ENCODE measurements at regions not wholly inside any gene's neighbourhood (a gene's known extent, or its start where the extent isn't known, plus 50 kb on each side); places are given as distances from the start of the nearest gene placed in this dataset.

DNA sequence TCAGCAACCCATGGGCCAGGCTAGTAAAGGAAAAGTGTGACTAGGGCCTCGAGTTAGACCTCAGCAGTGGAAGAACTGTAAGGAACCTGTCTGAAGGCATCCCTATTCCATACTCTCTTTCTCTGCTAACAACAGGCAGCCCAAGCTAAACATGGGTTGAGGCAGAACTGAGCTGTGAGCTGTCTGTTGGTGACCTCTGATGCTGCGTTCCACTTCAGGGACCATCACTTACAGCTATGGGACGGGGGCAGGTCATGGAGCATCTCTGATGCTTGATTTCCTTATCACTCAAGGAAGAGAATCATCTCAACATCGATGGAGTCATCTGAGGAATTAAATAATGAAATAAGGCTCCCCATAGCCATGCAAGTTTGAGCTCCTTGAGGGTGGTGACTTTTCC lies 174.8 kb downstream of the ACTL7B start:
- H3K9ac ChIP-seq (ENCODE audit: insufficient read depth, low read length, poor library complexity, severe bottlenecking) = no peak overlapping the region
- H4K20me1 ChIP-seq (ENCODE audit: insufficient read depth, low read length) = no peaks in the 10 kb centered on the region
- Mint-ChIP-seq H3K27me3 (ENCODE audit: low read depth in 3 of 3) (peaks cover 0 to 3% (median 3%) of the 10 kb centered on the region in 3 donors), H3K4me1 (no peaks in the 10 kb centered on the region), H3K27ac (no peak overlapping the region), H3K36me3 (no peaks in the 10 kb centered on the region), H3K9me3 (peaks cover 0 to 5% (median 0%) of the 10 kb centered on the region in 7 donors), H3K4me3 (no peak overlapping the region)
- no peak overlapping the region for H3K27ac ChIP-seq (ENCODE audit: low read depth in 1 of 2, low read length in 2 of 2)
- intact Hi-C loops (cut with micrococcal nuclease) = no loop called here
- H3K79me2 ChIP-seq (ENCODE audit: insufficient read depth, low read length) = no peaks in the 10 kb centered on the region
- 100% methylated on average over 2 of the region's 4 CpGs for WGBS (ENCODE audit: insufficient coverage)
- H3K36me3 ChIP-seq (replicated peaks in 1 of 2; ENCODE audit: control insufficient read depth in 1 of 2, insufficient read depth in 2 of 2, low read length in 2 of 2) = no peaks in the 10 kb centered on the region
- H2AFZ ChIP-seq (ENCODE audit: insufficient read depth, low read depth, low read length, poor library complexity, severe bottlenecking) = no peak overlapping the region
- no peaks in the 10 kb centered on the region for H3K9me3 ChIP-seq (replicated peaks in 1 of 2; ENCODE audit: control insufficient read depth in 1 of 2, insufficient read depth in 1 of 2, low read length in 2 of 2)
- no peak overlapping the region for H3K4me2 ChIP-seq (replicated peaks; ENCODE audit: extremely low read depth, low read length, poor library complexity, severe bottlenecking)
- DNase-seq = no peak
- H3K27me3 ChIP-seq (ENCODE audit: control insufficient read depth in 2 of 2, insufficient read depth in 2 of 2, low read length in 2 of 2) = no peaks in the 10 kb centered on the region
- TF ChIP-seq, protein P1, sequence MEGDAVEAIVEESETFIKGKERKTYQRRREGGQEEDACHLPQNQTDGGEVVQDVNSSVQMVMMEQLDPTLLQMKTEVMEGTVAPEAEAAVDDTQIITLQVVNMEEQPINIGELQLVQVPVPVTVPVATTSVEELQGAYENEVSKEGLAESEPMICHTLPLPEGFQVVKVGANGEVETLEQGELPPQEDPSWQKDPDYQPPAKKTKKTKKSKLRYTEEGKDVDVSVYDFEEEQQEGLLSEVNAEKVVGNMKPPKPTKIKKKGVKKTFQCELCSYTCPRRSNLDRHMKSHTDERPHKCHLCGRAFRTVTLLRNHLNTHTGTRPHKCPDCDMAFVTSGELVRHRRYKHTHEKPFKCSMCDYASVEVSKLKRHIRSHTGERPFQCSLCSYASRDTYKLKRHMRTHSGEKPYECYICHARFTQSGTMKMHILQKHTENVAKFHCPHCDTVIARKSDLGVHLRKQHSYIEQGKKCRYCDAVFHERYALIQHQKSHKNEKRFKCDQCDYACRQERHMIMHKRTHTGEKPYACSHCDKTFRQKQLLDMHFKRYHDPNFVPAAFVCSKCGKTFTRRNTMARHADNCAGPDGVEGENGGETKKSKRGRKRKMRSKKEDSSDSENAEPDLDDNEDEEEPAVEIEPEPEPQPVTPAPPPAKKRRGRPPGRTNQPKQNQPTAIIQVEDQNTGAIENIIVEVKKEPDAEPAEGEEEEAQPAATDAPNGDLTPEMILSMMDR (IDR thresholded peaks at IDR 0.05) = no peak
- no peak overlapping the region for H3K4me3 ChIP-seq (replicated peaks in 1 of 3; ENCODE audit: low read depth in 2 of 3, low read length in 3 of 3)
- no peaks in the 10 kb centered on the region for H3K4me1 ChIP-seq (ENCODE audit: control insufficient read depth in 1 of 2, insufficient read depth in 2 of 2, low read length in 2 of 2)

- H3K4me3 ChIP-seq (replicated peaks in 1 of 3; ENCODE audit: low read depth in 2 of 3, low read length in 3 of 3) = no peak overlapping the region
- TF ChIP-seq, protein P1 (IDR thresholded peaks at IDR 0.05) = no peak
- no peak overlapping the region for H3K4me2 ChIP-seq (replicated peaks; ENCODE audit: extremely low read depth, low read length, poor library complexity, severe bottlenecking)
- no peak overlapping the region for H3K9ac ChIP-seq (ENCODE audit: insufficient read depth, low read length, poor library complexity, severe bottlenecking)
- intact Hi-C loops (cut with micrococcal nuclease) = no loop called here
- 100% methylated on average over 1 of the region's 6 CpGs for WGBS (ENCODE audit: insufficient coverage)
- H3K36me3 ChIP-seq (replicated peaks in 1 of 2; ENCODE audit: control insufficient read depth in 1 of 2, insufficient read depth in 2 of 2, low read length in 2 of 2) = no peaks in the 10 kb centered on the region
- Mint-ChIP-seq H3K36me3 (no peaks in the 10 kb centered on the region), H3K4me3 (no peak overlapping the region), H3K27me3 (ENCODE audit: low read depth in 3 of 3) (peaks cover 0 to 3% (median 1%) of the 10 kb centered on the region in 3 donors), H3K27ac (no peak overlapping the region), H3K9me3 (peaks cover 0 to 5% (median 0%) of the 10 kb centered on the region in 7 donors), H3K4me1 (peaks cover 3% of the 10 kb centered on the region)
- no peaks in the 10 kb centered on the region for H3K4me1 ChIP-seq (ENCODE audit: control insufficient read depth in 1 of 2, insufficient read depth in 2 of 2, low read length in 2 of 2)
- no peak overlapping the region for H2AFZ ChIP-seq (ENCODE audit: insufficient read depth, low read depth, low read length, poor library complexity, severe bottlenecking)
- no peak for DNase-seq
- H4K20me1 ChIP-seq (ENCODE audit: insufficient read depth, low read length) = no peaks in the 10 kb centered on the region
- no peak overlapping the region for H3K27ac ChIP-seq (ENCODE audit: low read depth in 1 of 2, low read length in 2 of 2)
- no peaks in the 10 kb centered on the region for H3K27me3 ChIP-seq (ENCODE audit: control insufficient read depth in 2 of 2, insufficient read depth in 2 of 2, low read length in 2 of 2)
- H3K9me3 ChIP-seq (replicated peaks in 1 of 2; ENCODE audit: control insufficient read depth in 1 of 2, insufficient read depth in 1 of 2, low read length in 2 of 2) = no peaks in the 10 kb centered on the region
- no peaks in the 10 kb centered on the region for H3K79me2 ChIP-seq (ENCODE audit: insufficient read depth, low read length)
Observed at GRCh38 chr9:108677776-108678175, 178.0 kb downstream of the ACTL7B start.

Measured in CD14-positive monocyte (primary cell).